ENCODE measurements at regions not wholly inside any gene's neighbourhood (a gene's known extent, or its start where the extent isn't known, plus 50 kb on each side); places are given as distances from the start of the nearest gene placed in this dataset.
"Not testable (repeated sequence)": the region's sequence is repeated elsewhere in the genome, so short reads cannot be mapped to it uniquely, and the experiment has no call there.

DNA sequence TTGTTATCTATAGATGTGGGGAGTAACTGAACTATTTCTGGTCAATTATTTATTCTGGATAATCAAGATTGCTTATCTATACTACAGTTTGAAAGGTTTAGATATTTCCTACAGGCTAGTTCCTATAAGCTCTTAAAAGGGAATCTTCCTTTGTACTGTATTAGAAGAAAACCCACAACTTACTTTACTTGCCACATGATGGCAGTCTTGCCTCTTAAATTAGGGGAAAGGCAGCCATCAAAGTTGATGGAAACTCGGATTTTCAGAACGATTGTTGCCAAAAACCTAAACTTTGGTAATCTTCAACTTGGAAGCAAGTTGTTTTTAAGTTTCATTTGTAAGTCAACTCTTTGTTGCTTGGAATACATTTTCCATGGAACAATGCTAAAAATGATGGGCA is 77.2 kb upstream of the AGTPBP1 start:
- intact Hi-C loops (cut with micrococcal nuclease); H3K27me3 Mint-ChIP-seq (ENCODE audit: insufficient read depth, unreplicated experiment); BruUV-seq (replicated peaks); POLR2A ChIA-PET; H3K9me3 Mint-ChIP-seq (ENCODE audit: unreplicated experiment); H3K4me3 Mint-ChIP-seq (ENCODE audit: unreplicated experiment); H3K27ac Mint-ChIP-seq (ENCODE audit: low read depth, unreplicated experiment); H3K4me1 Mint-ChIP-seq (ENCODE audit: insufficient read depth, unreplicated experiment): not testable (repeated sequence)
- CTCF ChIA-PET: interaction anchor here (0.7 to 2.7 kb wide), 7 partner anchors 81 to 468 kb away, joined by 3 to 14 read pairs (median 4); no protein-coding TSS in a partner anchor
- TF ChIP-seq, protein P1, sequence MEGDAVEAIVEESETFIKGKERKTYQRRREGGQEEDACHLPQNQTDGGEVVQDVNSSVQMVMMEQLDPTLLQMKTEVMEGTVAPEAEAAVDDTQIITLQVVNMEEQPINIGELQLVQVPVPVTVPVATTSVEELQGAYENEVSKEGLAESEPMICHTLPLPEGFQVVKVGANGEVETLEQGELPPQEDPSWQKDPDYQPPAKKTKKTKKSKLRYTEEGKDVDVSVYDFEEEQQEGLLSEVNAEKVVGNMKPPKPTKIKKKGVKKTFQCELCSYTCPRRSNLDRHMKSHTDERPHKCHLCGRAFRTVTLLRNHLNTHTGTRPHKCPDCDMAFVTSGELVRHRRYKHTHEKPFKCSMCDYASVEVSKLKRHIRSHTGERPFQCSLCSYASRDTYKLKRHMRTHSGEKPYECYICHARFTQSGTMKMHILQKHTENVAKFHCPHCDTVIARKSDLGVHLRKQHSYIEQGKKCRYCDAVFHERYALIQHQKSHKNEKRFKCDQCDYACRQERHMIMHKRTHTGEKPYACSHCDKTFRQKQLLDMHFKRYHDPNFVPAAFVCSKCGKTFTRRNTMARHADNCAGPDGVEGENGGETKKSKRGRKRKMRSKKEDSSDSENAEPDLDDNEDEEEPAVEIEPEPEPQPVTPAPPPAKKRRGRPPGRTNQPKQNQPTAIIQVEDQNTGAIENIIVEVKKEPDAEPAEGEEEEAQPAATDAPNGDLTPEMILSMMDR (IDR thresholded peaks at IDR 0.05; ENCODE audit: unreplicated experiment): peak; percentile 35
- peak; percentile 34 for DNase-seq (ENCODE audit: unreplicated experiment)
- peaks cover 28% of the 10 kb centered on the region for H3K36me3 Mint-ChIP-seq (ENCODE audit: insufficient read depth, unreplicated experiment)

DNA sequence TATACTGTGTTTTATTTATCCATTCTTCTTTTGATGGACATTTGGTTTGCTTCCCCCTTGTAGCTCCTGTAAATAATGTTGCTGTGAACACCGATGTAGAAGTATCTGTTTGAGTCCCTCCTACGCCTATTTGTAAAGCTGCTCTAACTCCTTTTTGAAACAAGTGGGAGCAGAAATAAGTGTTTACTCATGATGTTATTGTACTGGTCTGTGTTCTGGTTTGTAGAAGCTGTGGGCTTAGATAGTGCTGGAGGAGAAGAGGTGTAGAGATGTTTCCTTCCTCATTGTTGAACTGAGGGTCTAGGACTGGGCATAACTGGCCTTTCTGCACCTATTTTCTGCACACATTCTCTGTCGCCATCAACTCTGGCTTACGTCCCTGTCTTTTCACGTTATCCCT is 78.8 kb upstream of the AGTPBP1 start:
- H3K4me1 Mint-ChIP-seq (ENCODE audit: insufficient read depth, unreplicated experiment); BruUV-seq (replicated peaks); H3K4me3 Mint-ChIP-seq (ENCODE audit: unreplicated experiment); DNase-seq (ENCODE audit: unreplicated experiment); POLR2A ChIA-PET; intact Hi-C loops (cut with micrococcal nuclease); H3K27ac Mint-ChIP-seq (ENCODE audit: low read depth, unreplicated experiment); H3K27me3 Mint-ChIP-seq (ENCODE audit: insufficient read depth, unreplicated experiment); H3K9me3 Mint-ChIP-seq (ENCODE audit: unreplicated experiment): not testable (repeated sequence)
- peaks cover 25% of the 10 kb centered on the region for H3K36me3 Mint-ChIP-seq (ENCODE audit: insufficient read depth, unreplicated experiment)
- CTCF ChIA-PET: interaction anchor here (0.6 to 2.7 kb wide), 4 partner anchors 79 to 593 kb away, joined by 3 to 14 read pairs (median 8); no protein-coding TSS in a partner anchor

DNA sequence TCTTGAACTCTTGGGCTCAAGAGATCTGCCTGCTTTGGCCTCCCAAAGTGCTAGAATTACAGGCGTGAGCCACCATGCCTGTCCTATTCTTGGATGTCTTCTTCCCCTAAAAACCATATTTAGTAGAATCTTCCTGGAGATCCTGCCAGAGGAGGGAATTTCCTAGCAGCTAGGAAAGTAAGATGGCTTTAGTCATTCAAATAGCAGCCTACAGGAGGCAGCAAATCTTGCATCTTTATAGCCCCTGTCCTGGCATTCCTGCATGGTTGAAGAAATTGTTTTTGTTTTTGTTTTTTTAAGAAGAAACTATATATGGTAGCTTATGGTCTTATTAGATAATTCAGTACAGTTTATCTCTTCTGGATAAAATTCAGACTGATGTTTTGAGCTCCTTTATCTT is 83.2 kb upstream of the AGTPBP1 start:
- H3K36me3 Mint-ChIP-seq (ENCODE audit: insufficient read depth, unreplicated experiment): peaks cover 18% of the 10 kb centered on the region
- not testable (repeated sequence) for H3K4me1 Mint-ChIP-seq (ENCODE audit: insufficient read depth, unreplicated experiment); H3K9me3 Mint-ChIP-seq (ENCODE audit: unreplicated experiment); H3K27ac Mint-ChIP-seq (ENCODE audit: low read depth, unreplicated experiment); BruUV-seq (replicated peaks); H3K4me3 Mint-ChIP-seq (ENCODE audit: unreplicated experiment); H3K27me3 Mint-ChIP-seq (ENCODE audit: insufficient read depth, unreplicated experiment)
- ChIA-PET POLR2A (interaction anchor here (0.6 kb wide), 1 partner anchor 12 kb away, joined by 3 read pairs; no protein-coding TSS in a partner anchor), CTCF (interaction anchor here (0.6 to 0.8 kb wide), 5 partner anchors 78 to 475 kb away, joined by 3 to 4 read pairs (median 3); no protein-coding TSS in a partner anchor)
- DNase-seq (ENCODE audit: unreplicated experiment): peak; percentile 37
- intact Hi-C loops (cut with micrococcal nuclease): loop anchor here (1.0 to 2.0 kb wide), 2 partner anchors 75 to 414 kb away; no protein-coding TSS in a partner anchor
- TF ChIP-seq, protein P1 (IDR thresholded peaks at IDR 0.05; ENCODE audit: unreplicated experiment): peak; percentile 29

DNA sequence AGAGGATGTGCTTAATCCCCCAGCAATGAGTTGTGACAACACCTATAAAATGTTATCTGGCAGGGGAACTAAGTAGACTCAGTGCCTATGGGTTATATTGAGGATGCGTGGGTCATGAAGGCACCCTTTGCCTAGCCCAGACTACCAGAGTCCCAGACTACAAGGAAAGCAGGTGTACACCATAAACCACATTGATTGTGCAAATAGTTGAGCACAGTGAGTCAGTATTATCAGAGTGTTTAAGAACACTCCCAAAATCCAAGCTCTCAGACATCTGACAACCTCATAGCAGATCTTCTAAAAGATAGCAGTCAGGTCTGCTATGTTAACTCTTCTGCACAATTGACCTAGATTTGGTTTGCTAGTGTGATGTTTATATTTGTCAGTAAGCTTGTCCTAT is 92.8 kb upstream of the AGTPBP1 start:
- intact Hi-C loops (cut with micrococcal nuclease); H3K27me3 Mint-ChIP-seq (ENCODE audit: insufficient read depth, unreplicated experiment); H3K27ac Mint-ChIP-seq (ENCODE audit: low read depth, unreplicated experiment); H3K9me3 Mint-ChIP-seq (ENCODE audit: unreplicated experiment); H3K4me1 Mint-ChIP-seq (ENCODE audit: insufficient read depth, unreplicated experiment); CTCF ChIA-PET; POLR2A ChIA-PET; DNase-seq (ENCODE audit: unreplicated experiment); BruUV-seq (replicated peaks); H3K4me3 Mint-ChIP-seq (ENCODE audit: unreplicated experiment): not testable (repeated sequence)
- peaks cover 25% of the 10 kb centered on the region for H3K36me3 Mint-ChIP-seq (ENCODE audit: insufficient read depth, unreplicated experiment)

DNA sequence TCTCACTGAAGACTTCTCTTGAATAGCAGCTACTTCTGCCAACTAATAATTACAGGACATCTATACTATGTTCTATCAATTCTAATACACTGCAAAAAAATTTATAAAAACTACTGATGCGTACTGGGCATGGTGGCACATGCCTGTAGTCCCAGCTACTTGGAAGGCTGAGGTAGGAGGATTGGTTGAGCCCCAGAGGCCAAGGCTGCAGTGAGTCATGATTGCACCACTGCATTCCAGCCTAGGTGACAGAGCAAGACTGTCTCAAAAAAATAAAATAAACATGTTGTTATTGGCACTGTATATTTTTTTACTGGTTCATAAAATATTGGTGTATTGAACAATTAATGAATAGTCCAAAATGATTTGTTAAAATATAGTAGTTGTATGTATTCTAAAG is 97.0 kb upstream of the NAA35 start:
- H3K36me3 Mint-ChIP-seq (ENCODE audit: insufficient read depth, unreplicated experiment): peaks cover 37% of the 10 kb centered on the region
- H3K9me3 Mint-ChIP-seq (ENCODE audit: unreplicated experiment); H3K27me3 Mint-ChIP-seq (ENCODE audit: insufficient read depth, unreplicated experiment); POLR2A ChIA-PET; intact Hi-C loops (cut with micrococcal nuclease); BruUV-seq (replicated peaks); H3K27ac Mint-ChIP-seq (ENCODE audit: low read depth, unreplicated experiment); CTCF ChIA-PET; H3K4me1 Mint-ChIP-seq (ENCODE audit: insufficient read depth, unreplicated experiment); H3K4me3 Mint-ChIP-seq (ENCODE audit: unreplicated experiment): not testable (repeated sequence)
- peak; percentile 57 for DNase-seq (ENCODE audit: unreplicated experiment)

DNA sequence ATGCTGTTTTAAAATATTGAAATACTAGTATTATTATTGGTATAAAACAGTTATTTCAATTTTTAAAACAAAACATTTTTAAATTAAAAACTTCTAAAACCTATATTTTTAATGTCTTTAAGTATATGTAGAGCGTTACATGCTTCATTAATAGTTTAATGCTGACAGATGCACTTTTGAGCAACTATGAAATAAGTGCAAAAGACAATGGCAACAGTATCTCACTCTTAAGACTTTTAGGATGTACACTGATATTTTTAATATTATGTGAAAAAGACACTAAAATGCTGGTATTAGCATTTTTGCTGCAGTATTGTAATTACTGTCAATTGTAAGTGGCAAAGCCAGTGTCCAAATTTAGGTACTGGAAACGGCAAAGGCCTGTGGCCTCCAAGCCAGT is 93.2 kb upstream of the NAA35 start:
- intact Hi-C loops (cut with micrococcal nuclease); BruUV-seq (replicated peaks): not testable (repeated sequence)

More for the DNA sequence above, 93.2 kb upstream of the NAA35 start:
- H3K9me3 Mint-ChIP-seq (ENCODE audit: unreplicated experiment); H3K4me3 Mint-ChIP-seq (ENCODE audit: unreplicated experiment); DNase-seq (ENCODE audit: unreplicated experiment); H3K27me3 Mint-ChIP-seq (ENCODE audit: insufficient read depth, unreplicated experiment); H3K4me1 Mint-ChIP-seq (ENCODE audit: insufficient read depth, unreplicated experiment); CTCF ChIA-PET; POLR2A ChIA-PET; H3K27ac Mint-ChIP-seq (ENCODE audit: low read depth, unreplicated experiment): not testable (repeated sequence)
- H3K36me3 Mint-ChIP-seq (ENCODE audit: insufficient read depth, unreplicated experiment): peaks cover 23% of the 10 kb centered on the region

Data from MCF 10A (cell line).